COLO829 (cell line): ENCODE measurements at regions not wholly inside any gene's neighbourhood (a gene's known extent, or its start where the extent isn't known, plus 50 kb on each side); places are given as distances from the start of the nearest gene placed in this dataset.
"Not testable (repeated sequence)": the region's sequence is repeated elsewhere in the genome, so short reads cannot be mapped to it uniquely, and the experiment has no call there.

ENCODE experiments used
- DNase-seq: peaks from one replicate; pipeline ENCODE4 v3.0.0; 2012; ENCODE audit warnings: low spot score

DNA sequence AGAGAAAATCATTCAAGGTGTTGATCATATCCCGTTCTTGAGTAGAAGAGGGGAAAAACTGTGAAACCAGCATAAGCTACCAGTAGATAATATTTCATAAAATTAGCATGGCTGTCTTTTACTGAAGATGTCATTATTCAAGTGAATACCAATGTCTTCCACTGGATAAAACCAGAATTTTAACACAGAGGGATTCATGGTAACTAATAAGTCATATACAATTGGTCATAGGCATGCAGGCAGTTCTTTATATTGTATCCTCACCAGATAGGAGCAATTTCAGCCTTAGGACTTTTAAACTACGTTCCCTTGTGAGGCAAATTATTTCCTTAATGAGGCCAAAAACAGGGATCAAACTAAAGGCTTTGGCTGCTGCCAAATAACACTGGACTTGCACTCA, 202.3 kb upstream of the PITRM1 start:
- DNase-seq = no peak

DNA sequence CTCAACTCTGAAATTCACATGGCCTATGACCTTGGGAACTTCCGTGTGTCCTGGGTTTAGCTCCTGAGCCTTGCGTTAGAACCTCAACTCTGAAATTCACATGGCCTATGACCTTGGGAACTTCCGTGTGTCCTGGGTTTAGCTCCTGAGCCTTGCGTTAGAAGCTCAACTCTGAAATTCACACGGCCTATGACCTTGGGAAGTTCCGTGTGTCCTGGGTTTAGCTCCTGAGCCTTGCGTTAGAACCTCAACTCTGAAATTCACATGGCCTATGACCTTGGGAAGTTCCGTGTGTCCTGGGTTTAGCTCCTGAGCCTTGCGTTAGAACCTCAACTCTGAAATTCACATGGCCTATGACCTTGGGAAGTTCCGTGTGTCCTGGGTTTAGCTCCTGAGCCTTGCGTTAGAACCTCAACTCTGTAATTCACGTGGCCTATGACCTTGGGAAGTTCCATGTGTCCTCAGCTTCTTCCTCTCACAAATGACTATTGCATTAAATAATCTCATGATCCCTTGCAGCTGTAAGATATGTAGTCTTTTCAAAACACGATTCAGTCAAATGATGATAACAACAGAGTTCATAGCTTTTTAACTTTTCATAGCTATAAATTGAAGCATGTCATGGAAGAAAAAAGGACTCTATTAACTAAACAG, 200.9 kb upstream of the PITRM1 start:
- DNase-seq = not testable (repeated sequence)

DNA sequence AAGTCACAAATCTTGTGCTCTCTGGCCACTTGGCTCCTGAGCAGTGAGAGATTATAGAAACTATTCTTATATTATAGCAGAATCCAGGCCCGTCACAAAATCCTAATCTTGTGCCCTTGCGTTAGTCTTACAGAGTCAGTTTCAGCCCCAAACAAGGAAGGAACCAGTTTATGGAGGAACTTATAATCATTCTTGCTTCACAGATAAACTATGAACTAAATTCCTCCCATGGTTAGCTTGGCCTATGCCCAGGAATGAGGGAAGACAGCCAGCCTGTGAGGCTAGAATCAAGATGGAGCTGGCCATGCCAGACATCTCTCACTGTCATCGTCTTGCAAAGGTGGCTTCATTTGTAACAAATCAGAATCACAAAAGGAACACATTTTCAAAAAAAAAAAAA, 199.7 kb upstream of the PITRM1 start:
- no peak for DNase-seq

DNA sequence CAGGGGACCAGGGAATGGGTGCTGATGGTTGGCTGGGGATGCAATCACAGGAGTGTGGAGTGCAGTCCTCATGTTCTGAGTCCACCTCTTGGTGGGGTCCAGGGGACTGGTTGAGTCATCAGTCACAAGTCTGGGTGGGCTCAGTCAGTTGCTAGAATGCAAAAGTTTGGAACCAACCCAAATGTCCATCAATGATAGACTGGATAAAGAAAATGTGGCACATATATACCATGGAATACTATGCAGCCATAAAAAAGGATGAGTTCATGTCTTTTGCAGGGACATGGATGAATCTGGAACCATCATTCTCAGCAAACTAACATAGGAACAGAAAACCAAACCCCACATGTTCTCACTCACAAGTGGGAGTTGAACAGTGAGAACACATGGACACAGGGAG, 199.0 kb upstream of the PITRM1 start:
- DNase-seq = not testable (repeated sequence)

- DNase-seq = no peak
Observed at GRCh38 chr10:3366735-3367405, 194.3 kb upstream of the PITRM1 start.

DNA sequence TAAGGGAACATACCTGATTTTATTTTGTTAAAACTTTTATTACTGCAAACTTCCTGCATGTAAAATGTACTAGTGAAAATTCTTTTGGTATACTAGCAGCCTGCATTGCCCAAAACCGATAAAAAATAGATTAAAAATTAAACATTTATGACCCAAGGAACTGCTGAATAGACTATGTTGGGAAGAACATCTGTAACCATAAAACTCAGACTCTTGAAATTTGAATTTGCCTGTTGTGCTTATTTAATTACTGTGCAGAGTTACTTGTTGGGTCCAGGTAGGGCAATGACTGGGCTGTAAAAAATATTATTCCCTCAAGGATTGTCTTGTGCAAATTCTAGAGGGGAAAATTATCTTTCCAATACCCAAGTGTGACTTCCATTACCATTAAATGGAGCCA, 193.5 kb upstream of the PITRM1 start:
- no peak for DNase-seq

GRCh38 chr10:3365630-3366029, 193.0 kb upstream of the PITRM1 start:
- no peak for DNase-seq

GRCh38 chr10:3364768-3365480, 192.3 kb upstream of the PITRM1 start:
- no peak for DNase-seq

DNA sequence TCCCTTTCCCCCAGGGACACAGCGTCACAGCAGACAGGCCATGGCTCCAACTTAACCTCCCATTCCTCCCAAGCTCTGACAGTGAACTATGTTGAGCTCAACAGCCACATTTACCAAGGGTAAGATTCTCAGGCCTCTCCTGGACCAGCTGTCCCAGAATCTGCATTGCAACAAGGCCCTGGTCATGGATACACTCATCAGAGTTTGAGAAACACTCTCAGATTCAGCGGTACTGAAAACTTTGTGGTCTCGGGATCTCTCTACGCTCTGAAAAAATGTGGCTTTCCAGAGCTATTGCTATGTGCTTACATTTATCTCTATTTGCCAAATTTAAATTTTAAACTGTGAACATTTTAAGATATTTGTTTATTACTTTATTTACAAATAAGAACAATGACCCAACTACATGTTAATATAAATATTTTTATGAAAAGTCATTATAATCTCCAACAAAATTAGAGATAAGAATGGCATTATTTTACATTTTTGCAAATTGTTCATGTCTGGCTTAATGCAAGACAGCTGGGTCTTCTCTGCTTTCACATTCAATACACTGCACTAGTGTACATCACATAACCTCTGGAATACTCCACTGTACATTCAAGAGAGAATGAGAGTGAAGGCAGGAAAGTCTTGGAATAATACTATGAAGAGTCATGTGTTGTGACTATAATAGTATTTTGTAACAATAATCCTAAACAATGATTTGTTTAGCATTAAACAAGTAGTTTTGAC, 190.9 kb upstream of the PITRM1 start:
- DNase-seq = no peak

DNA sequence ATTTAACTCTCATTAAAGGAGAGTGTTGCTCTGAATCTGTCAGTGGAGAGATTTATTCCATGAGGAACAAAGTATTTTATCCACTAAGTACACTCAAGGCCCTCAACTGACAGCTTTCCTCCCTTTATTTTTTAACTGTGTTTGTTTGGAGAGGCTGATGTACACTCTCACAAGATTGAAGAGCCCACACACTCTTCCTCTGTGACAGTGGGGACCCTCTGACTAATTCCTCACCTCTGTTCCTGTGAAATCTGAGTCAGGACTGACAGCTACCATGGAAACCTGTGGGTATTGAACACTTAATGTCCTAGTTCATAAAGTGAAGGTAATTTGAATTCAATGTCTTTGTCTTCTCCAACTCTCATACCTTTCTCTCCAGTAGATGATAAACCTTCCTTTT, 189.8 kb upstream of the PITRM1 start:
- DNase-seq = no peak

DNA sequence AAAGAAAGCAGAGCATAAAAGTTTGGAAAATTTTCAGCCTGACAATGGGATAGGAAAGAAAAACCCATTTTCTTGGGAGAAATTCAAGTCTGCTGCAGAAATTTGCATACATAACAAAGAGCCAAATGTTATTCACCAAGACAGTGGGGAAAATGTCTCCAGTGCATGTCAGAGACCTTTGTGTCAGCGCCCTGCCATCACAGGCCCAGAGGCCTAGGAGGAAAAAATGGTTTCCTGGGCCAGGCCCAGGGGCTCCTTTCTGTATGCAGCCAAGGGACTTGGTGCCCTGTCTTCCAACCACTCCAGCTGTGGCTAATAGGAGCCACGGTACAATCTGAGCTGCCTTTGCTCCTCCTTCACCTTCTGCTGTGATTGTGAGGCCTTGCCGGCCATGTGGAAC, 189.1 kb upstream of the PITRM1 start:
- no peak for DNase-seq

- DNase-seq = no peak
Observed at GRCh38 chr10:3357737-3358136, 185.2 kb upstream of the PITRM1 start.

- DNase-seq = no peak
Observed at GRCh38 chr10:3355536-3355935, 183.0 kb upstream of the PITRM1 start.

GRCh38 chr10:3354174-3354900, 181.8 kb upstream of the PITRM1 start:
- no peak for DNase-seq

DNA sequence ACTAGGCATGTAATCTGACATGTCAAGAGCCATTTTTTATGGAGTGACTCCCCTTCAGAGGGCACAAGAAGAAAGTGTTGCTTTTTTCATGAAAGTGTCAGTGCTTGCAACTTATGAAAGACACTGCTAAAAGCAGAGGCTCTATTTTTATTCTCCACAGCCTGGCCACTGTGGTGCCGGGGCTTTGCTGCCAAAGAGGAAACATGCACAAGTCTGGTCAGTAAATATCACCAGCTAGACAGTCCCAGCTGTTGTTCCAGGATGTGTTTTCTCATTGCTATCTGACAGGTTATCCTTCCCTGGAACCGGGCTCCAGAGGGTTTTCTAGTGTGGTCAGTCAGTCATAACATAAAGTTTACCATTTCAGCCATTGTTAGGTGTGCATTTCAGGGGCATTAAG, 180.7 kb upstream of the PITRM1 start:
- no peak for DNase-seq

DNA sequence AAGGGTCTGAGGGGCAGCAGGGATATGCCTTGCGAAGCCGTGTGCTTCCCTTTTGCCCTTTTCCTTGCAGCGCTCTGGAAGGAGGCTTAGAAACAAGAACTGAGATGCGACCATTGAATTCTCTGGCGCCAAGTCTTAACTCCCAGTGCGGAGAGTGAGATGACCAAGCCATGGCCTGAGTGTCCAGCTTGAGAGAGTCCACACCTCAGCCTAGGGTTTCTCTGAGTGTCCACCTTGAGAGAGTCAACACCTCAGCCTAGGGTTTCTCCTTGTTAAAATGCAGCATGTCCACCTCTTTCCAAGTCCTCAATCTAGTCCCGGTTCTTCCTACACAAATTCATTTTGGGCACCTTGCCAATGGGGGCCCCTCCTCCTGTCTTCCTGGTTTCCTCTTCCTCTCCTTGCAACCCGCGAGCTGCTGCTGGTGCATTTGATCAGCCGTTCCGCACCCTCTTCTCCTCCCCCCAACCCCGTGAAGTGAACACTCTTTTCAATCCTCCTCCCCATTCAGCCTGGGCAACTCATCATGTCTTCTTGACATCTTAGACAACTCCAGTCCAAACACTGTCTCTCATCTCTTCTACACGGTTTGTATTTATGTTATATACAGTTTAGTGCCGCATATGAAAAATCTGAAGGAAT, 178.2 kb upstream of the PITRM1 start:
- no peak for DNase-seq

DNA sequence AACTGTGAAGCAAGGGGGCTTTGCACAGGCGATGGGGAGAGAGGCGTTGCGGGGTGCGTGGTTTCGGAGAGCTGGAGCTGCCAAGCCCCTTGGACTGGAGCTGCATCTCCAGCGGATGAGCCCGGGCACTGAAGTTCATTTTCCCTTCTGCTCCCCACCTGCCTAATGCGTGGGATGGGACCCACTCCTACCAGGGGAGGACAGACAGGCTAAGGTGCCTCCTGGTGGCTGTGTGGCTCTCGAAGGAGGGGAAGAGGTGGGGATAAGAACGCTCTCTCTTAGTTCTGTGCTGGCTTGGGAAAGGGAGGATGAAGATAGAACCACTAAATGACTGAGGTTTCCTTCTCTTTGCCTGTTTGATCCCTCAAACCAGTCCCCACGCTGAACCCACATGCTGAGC, 177.6 kb upstream of the PITRM1 start:
- no peak for DNase-seq

DNA sequence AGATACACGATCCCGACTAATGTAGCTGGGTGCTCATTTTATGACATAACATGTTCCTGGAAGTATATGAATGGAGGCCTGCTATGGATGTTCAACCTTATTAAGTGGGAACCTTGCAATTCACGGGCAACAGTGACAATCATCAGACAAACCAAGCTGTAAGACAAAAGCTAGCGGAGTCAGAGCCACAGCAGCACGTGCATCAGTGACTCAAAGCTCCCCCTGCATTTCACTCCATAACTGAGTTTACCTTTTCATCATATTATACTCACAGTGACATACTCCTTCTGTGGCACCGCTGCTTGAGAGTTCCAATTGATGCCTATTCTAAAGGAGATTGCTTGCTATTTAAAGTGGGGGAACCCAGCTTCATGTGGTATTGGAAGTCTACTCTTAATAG, 176.0 kb upstream of the PITRM1 start:
- no peak for DNase-seq

DNA sequence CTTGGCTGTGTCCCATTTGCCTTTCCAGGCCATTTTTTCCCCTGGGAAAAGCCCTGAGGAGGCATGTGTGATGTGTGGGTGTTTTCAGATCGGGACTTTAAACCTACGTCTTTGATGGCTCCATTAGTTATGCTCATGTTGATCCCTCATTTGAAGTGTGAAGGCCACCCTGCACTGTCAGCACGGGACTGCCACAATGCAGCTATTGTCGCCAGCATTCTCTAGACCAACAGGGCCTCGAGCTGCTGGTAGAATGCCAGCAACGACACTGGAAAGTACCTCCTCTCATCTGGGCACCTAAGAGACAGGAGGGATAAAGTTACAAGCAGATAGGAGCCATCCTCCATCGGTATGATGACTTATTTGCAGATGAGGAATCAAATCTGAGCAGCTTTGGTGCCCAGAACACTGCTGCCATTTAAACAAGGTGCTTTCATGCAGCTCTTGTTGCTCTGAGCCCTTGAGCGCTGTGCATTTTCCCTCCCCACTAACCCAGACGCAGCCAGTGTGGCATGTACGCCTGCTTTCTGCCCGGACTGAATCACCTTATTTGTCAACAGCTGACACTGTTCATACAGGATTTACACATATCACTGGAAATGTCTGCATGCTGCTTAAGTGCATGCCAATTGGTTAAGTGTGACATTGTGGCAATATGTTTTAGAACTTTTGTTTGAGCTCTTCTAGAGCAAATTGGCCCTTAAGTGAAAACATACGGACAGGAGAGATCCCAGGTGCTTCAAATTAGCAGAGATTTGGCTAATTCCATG, 175.0 kb upstream of the PITRM1 start:
- DNase-seq = no peak

- no peak for DNase-seq
Observed at GRCh38 chr10:3346851-3347250, 174.3 kb upstream of the PITRM1 start.

- no peak for DNase-seq
Observed at GRCh38 chr10:3342771-3343170, 170.2 kb upstream of the PITRM1 start.
